HCT116 (cell line): ENCODE measurements at regions not wholly inside any gene's neighbourhood (a gene's known extent, or its start where the extent isn't known, plus 50 kb on each side); places are given as distances from the start of the nearest gene placed in this dataset.

Source experiments
- ATAC-seq: fragments of 200-7000 bp; cut with Tn5 transposase; 2 replicates; pipeline ENCODE4 v1.9.1; 2020; ENCODE audit warnings: mild to moderate bottlenecking, moderate library complexity
- BruUV-seq: library from RNA; stranded (reverse); fragments of 400-500 nt; replicated peaks from 2 replicates; lab custom pipeline; 2021; lab: Mats Ljungman, UMichigan
- CTCF ChIA-PET: fragments of 300-600 bp; sonication (Branson Sonifier 250); formaldehyde crosslinking; loops from one replicate; lab custom pipeline; 2021; ENCODE audit warnings: antibody characterized with exemption; lab: Charles Lee
- POLR2A ChIA-PET: fragments of 300-600, 350-600 bp; sonication (Branson Sonifier 250); formaldehyde crosslinking; loops from one replicate; lab custom pipeline; 2021; ENCODE audit warnings: antibody characterized with exemption; lab: Charles Lee
- RAD21 ChIA-PET, 2 experiments: fragments of 300-600 bp; sonication (Branson Sonifier 250); formaldehyde crosslinking; loops; one replicate each; lab custom pipeline; 2023; ENCODE audit warnings: low total read pairs in 2 of 2; ENCODE audit not compliant: uncharacterized antibody in 2 of 2, unreplicated experiment in 2 of 2, low non-redundant PET in 1 of 2; lab: Charles Lee
- DNase-seq: peaks from one replicate; pipeline ENCODE4 v3.0.0-alpha.2; 2010; ENCODE audit warnings: low read depth, low spot score
- H2AFZ ChIP-seq: fragments of 200-600 bp; shearing (Covaris generic), sonication (generic); 2 replicates; pipeline ENCODE4 v1.6.1; 2017; ENCODE audit warnings: low read depth, mixed run types, mixed read lengths, antibody characterized with exemption, low read length; ENCODE audit not compliant: poor library complexity, severe bottlenecking
- H3K27ac ChIP-seq: 2 replicates; pipeline ENCODE4 v1.5.1; 2012; ENCODE audit warnings: low read depth, low read length
- H3K27me3 ChIP-seq: fragments of 200-600 bp; sonication (generic); 2 replicates; pipeline ENCODE4 v1.6.1; 2016; ENCODE audit warnings: mixed run types, low read length, mixed read lengths; ENCODE audit not compliant: insufficient read depth
- H3K36me3 ChIP-seq, 2 experiments: fragments of 200-500 bp in 1 of 2; fragments of 200-600 bp in 1 of 2; sonication (Bioruptor generic) in 1 of 2; sonication (generic) in 1 of 2; 2 replicates each; pipeline versions ENCODE4 v1.5.1 to v1.6.1; 2014 to 2016; ENCODE audit warnings: low read length in 2 of 2, inconsistent platforms in 1 of 2, mixed read lengths in 1 of 2, mixed run types in 1 of 2; ENCODE audit not compliant: insufficient read depth in 2 of 2, control insufficient read depth in 1 of 2
- H3K4me1 ChIP-seq, 2 experiments: fragments of 200-600 bp in 1 of 2; sonication (generic) in 1 of 2; 2 replicates each; pipeline versions ENCODE4 v1.5.1 to v1.6.1; 2012 to 2017; ENCODE audit warnings: low read length in 2 of 2, inconsistent platforms in 1 of 2, mild to moderate bottlenecking in 1 of 2, mixed read lengths in 1 of 2, mixed run types in 1 of 2, moderate library complexity in 1 of 2; ENCODE audit not compliant: insufficient read depth in 2 of 2, control insufficient read depth in 1 of 2
- H3K4me2 ChIP-seq: fragments of 200-600 bp; sonication (generic); 2 replicates; pipeline ENCODE4 v1.6.1; 2017; ENCODE audit warnings: mixed run types, low read length, mixed read lengths
- H3K4me3 ChIP-seq, 2 experiments: fragments of 200-600 bp in 1 of 2; sonication (generic) in 1 of 2; replicated peaks in 1 of 2; 2 replicates each; pipeline ENCODE4 v1.5.1; 2011 to 2016; ENCODE audit warnings: low read length in 2 of 2, control low read depth in 1 of 2, low read depth in 1 of 2, mild to moderate bottlenecking in 1 of 2, mixed read lengths in 1 of 2, mixed run types in 1 of 2
- H3K79me2 ChIP-seq: fragments of 200-600 bp; sonication (generic); 2 replicates; pipeline ENCODE4 v1.6.1; 2017; ENCODE audit warnings: mild to moderate bottlenecking, mixed run types, low read length, moderate library complexity, mixed read lengths; ENCODE audit not compliant: insufficient read depth
- H3K9ac ChIP-seq: fragments of 200-600 bp; sonication (generic); 2 replicates; pipeline ENCODE4 v1.6.1; 2016; ENCODE audit warnings: low read length, mixed read lengths
- H3K9me2 ChIP-seq: fragments of 200-600 bp; sonication (generic), shearing (Covaris generic); 2 replicates; pipeline ENCODE4 v1.6.1; 2017; ENCODE audit warnings: mixed run types, mild to moderate bottlenecking, moderate library complexity; ENCODE audit not compliant: insufficient read depth
- H3K9me3 ChIP-seq, 2 experiments: fragments of 200-500 bp in 1 of 2; fragments of 200-600 bp in 1 of 2; sonication (Bioruptor generic) in 1 of 2; sonication (generic) in 1 of 2; 2 replicates each; pipeline ENCODE4 v1.6.1; 2014 to 2017; ENCODE audit warnings: low read length in 2 of 2, mixed read lengths in 2 of 2, inconsistent platforms in 1 of 2, low read depth in 1 of 2, mild to moderate bottlenecking in 1 of 2, mixed run types in 1 of 2, moderate library complexity in 1 of 2; ENCODE audit not compliant: control insufficient read depth in 1 of 2, insufficient read depth in 1 of 2
- H4K20me1 ChIP-seq: fragments of 200-600 bp; sonication (generic), shearing (Covaris generic); 2 replicates; pipeline ENCODE4 v1.6.1; 2017; ENCODE audit warnings: mixed run types, mild to moderate bottlenecking, moderate library complexity; ENCODE audit not compliant: insufficient read depth
- JUND ChIP-seq: IDR thresholded peaks from 2 replicates; pipeline ENCODE4 v1.6.1; 2012
- POLR2AphosphoS5 ChIP-seq: IDR thresholded peaks from 2 replicates; pipeline ENCODE4 v1.6.1; 2011; ENCODE audit warnings: mild to moderate bottlenecking, low read depth, low read length, moderate library complexity
- SRF ChIP-seq: IDR thresholded peaks from 2 replicates; pipeline ENCODE4 v1.6.1; 2012; ENCODE audit warnings: low read depth
- intact Hi-C: fragments of 100-400 bp; cut with micrococcal nuclease; formaldehyde crosslinking; loops from 2 replicates; pipeline ENCODE4 v1.10.0; 2022
- TF ChIP-seq, protein P1 (sequence below), 3 experiments: fragments of 200-600 bp in 1 of 3; sonication (generic) in 1 of 3; IDR thresholded peaks in 2 of 3; conservative IDR thresholded peaks in 1 of 3; 2 replicates each; pipeline ENCODE4 v1.5.1; 2012 to 2017; ENCODE audit warnings: low read depth in 2 of 3, low read length in 2 of 3, antibody characterized with exemption in 1 of 3, borderline replicate concordance in 1 of 3, control low read depth in 1 of 3, mild to moderate bottlenecking in 1 of 3, mixed read lengths in 1 of 3, mixed run types in 1 of 3, moderate library complexity in 1 of 3; ENCODE audit not compliant: insufficient read depth in 1 of 3

GRCh38 chr10:130236711-130237110 lies 100.5 kb downstream of the GLRX3 start:
- ChIA-PET CTCF (no interaction called here), POLR2A (no interaction called here), RAD21 (no interaction called here)
- Histone ChIP-seq H3K27ac (no peak overlapping the region), H3K9ac (no peak overlapping the region), H3K9me3 (no peaks in the 10 kb centered on the region), H3K79me2 (no peaks in the 10 kb centered on the region), H3K4me2 (no peak overlapping the region), H3K36me3 (no peaks in the 10 kb centered on the region), H3K9me2 (no peaks in the 10 kb centered on the region), H3K4me3 (no peak overlapping the region), H4K20me1 (no peaks in the 10 kb centered on the region), H3K27me3 (no peaks in the 10 kb centered on the region), H2AFZ (no peak overlapping the region), H3K4me1 (no peaks in the 10 kb centered on the region)
- intact Hi-C loops = no loop called here
- BruUV-seq = no TSS peak
- ATAC-seq (no peak), DNase-seq (no peak)
- TF ChIP-seq SRF (no peak), POLR2AphosphoS5 (no peak)
- TF ChIP-seq, protein P1, sequence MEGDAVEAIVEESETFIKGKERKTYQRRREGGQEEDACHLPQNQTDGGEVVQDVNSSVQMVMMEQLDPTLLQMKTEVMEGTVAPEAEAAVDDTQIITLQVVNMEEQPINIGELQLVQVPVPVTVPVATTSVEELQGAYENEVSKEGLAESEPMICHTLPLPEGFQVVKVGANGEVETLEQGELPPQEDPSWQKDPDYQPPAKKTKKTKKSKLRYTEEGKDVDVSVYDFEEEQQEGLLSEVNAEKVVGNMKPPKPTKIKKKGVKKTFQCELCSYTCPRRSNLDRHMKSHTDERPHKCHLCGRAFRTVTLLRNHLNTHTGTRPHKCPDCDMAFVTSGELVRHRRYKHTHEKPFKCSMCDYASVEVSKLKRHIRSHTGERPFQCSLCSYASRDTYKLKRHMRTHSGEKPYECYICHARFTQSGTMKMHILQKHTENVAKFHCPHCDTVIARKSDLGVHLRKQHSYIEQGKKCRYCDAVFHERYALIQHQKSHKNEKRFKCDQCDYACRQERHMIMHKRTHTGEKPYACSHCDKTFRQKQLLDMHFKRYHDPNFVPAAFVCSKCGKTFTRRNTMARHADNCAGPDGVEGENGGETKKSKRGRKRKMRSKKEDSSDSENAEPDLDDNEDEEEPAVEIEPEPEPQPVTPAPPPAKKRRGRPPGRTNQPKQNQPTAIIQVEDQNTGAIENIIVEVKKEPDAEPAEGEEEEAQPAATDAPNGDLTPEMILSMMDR (IDR thresholded peaks at IDR 0.05 in 2 of 3, conservative IDR thresholded peaks at IDR 0.05 in 1 of 3; ENCODE audit: borderline replicate concordance in 1 of 3, insufficient read depth in 1 of 3, low read depth in 2 of 3, low read length in 2 of 3) = no peak

GRCh38 chr10:130240409-130240808 lies 104.2 kb downstream of the GLRX3 start:
- Histone ChIP-seq H3K4me2 (no peak overlapping the region), H3K4me3 (no peak overlapping the region), H3K79me2 (no peaks in the 10 kb centered on the region), H3K27me3 (no peaks in the 10 kb centered on the region), H3K27ac (no peak overlapping the region), H4K20me1 (no peaks in the 10 kb centered on the region), H3K9me3 (no peaks in the 10 kb centered on the region), H3K36me3 (no peaks in the 10 kb centered on the region), H2AFZ (no peak overlapping the region), H3K9ac (no peak overlapping the region), H3K4me1 (no peaks in the 10 kb centered on the region), H3K9me2 (no peaks in the 10 kb centered on the region)
- TF ChIP-seq JUND = no peak
- CTCF ChIA-PET = no interaction called here
- POLR2A ChIA-PET = no interaction called here
- intact Hi-C loops = no loop called here
- RAD21 ChIA-PET = no interaction called here
- BruUV-seq = no TSS peak
- ATAC-seq (no peak), DNase-seq (no peak)
